Caki2 (cell line): ENCODE measurements at regions not wholly inside any gene's neighbourhood (a gene's known extent, or its start where the extent isn't known, plus 50 kb on each side); places are given as distances from the start of the nearest gene placed in this dataset.
"Not testable (repeated sequence)": the region's sequence is repeated elsewhere in the genome, so short reads cannot be mapped to it uniquely, and the experiment has no call there.

Source experiments
- DNase-seq: peaks from one replicate; pipeline ENCODE4 v3.0.0-alpha.2; 2015; ENCODE audit warnings: low read depth
- in situ Hi-C: cut with HindIII; loops from 2 replicates; pipeline ENCODE4 v1.10.0; 2016; ENCODE audit warnings: low sequenced_read_pairs, low pct_unique_long_range_greater_than_20kb, mixed read lengths

DNA sequence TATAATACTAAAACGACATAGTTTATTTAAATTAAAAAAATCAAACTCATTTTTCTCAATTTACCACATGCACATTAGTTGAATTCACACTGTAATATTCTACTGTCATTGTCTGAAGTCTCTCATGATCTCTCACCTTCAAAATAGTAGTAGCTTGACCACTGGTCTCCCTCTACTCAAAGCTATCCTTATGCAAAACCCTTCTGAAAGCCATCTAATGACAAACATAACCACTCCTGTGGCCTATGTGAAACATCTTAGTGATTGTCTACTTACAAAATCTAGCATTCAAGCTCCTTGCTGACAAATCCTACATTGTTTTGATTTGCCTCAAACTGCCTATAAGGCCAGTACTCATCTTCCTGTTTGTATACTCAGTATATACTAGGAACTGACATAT is 606.0 kb upstream of the GHITM start:
- DNase-seq, result no peak
- in situ Hi-C loops, result no loop called here

- no peak for DNase-seq
- in situ Hi-C loops, result no loop called here
These were observed 602.9 kb upstream of the GHITM start for GRCh38 chr10:83536426-83536825.

DNA sequence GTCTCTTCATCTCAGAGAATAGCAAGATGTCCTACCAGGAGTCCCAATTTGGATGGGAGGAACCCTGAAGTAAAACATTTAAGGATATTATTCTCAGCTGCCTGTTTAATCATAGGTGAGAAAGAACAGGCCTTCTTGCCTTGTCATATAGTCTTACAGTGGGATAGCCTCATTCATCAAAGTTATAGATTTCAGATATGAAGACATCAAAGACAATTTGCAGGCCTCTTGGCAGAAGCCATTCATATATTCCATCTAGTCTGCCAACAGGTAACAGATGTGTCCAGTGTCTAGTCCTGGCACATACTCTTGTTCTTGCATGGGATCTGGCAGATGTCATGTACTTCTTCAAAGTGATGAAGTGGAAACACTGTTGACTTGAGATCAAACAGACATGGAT is 601.3 kb upstream of the GHITM start:
- DNase-seq, result no peak
- in situ Hi-C loops, result no loop called here

GRCh38 chr10:83539528-83540308 is 599.6 kb upstream of the GHITM start:
- peak; percentile 77 for DNase-seq
- in situ Hi-C loops, result no loop called here

DNA sequence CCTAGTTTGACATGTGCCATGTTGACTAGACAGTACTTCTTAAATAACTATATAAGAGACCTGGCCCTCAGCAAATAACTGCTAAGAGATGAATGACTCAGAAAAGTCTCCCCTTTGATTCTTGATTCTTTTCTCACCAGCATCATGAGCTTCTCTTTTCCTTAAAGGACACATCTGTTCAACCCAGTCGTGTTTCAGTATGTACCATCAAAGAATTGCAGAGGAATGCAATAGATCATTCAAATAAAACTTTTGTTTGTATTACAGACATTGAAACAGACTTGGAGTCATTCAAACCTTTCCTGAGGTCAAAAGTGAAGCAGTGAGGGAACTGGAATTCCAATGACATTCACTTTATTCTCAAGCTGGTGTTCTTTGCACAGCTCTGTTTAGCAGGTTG is 598.3 kb upstream of the GHITM start:
- in situ Hi-C loops, result no loop called here
- no peak for DNase-seq

DNA sequence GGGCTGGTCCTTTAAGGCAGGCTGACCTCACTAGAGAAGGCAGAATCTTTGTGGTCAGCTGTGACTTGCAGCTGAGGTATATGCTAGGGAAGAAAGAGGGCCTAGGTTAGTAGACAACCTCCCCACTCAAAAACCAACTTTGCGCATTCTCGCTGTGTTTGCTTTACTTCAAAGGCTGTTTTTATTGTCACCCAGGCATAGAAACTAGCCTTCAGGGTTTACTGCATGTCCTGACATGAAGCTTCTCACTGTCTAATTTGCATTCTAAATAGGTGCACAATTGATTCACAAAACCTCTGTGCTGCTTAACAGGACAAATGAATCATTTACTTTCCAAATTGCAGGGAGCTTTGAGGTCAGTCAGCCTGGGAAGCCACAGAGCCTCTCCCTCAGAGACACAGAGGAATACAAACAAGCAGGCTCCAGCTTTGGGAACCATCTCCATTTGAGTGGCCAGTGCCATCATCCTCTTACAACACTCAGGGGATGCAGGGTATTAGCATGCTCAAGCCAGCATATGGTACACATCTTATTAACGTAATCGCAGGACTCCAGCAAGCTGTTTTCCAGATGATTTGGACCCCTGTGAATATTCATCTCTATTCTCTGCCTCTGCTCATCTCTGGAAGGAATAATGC is 596.4 kb upstream of the GHITM start:
- peak; percentile 89 for DNase-seq
- in situ Hi-C loops, result no loop called here

DNA sequence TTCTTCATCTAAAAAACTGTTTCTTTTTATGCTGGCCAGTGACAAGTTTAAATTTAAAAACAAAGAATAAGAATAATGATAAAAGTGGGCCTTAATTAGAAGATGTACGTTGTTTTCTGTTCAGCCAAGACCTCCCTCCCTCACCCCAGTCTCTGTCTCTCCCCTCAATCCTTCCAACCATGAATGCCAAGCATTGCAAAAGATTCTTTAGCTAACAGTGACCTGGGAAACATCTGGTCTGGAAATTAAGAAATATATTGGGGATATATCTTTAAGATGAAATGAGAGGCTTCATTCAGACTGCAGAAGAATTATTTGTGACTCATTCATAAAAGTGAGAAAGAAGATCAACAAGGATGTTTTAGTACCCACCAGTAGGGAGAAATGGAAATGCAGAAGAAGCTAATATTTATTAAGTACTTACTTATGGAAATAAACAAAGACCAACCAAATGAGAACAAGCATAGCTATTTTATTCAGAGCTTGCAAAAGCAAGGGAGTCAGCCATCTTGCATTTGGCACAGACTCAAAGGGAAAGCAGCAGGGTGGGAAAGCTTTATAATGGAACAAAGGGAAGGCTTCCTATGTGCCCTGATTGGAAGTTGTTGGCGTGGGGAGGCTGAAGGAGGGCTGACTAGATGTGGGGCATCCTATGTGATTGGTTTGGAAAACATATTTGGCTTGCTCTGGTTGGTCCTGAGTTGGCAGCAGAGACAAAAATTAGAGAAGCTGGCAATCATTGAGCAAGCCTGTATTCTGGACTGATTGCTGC is 595.4 kb upstream of the GHITM start:
- in situ Hi-C loops, result no loop called here
- peak; percentile 32 for DNase-seq

GRCh38 chr10:83545901-83546391 is 593.4 kb upstream of the GHITM start:
- peak; percentile 27 for DNase-seq
- in situ Hi-C loops, result no loop called here

- DNase-seq, in situ Hi-C loops: not testable (repeated sequence)
These were observed 588.1 kb upstream of the GHITM start for GRCh38 chr10:83551190-83551589.

DNA sequence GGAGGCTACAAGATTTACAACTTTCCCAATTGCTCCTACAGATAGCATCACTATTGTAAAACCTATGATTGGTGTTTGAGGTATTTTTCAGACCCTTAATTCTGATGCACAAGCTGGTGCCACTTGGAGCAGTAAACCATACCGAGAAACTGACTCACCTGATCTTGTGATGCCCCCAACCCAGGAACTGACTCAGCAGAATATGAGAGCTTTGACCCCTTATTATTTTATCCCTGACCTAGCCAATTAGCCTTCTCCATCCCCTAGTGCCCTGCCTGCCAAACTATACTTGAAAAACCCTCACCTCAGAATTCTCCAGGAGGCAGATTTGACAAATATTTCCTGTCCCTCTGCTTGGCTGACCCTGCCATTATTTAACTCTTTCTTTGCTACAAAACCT is 585.9 kb upstream of the GHITM start:
- peak; percentile 80 for DNase-seq
- in situ Hi-C loops, result no loop called here

DNA sequence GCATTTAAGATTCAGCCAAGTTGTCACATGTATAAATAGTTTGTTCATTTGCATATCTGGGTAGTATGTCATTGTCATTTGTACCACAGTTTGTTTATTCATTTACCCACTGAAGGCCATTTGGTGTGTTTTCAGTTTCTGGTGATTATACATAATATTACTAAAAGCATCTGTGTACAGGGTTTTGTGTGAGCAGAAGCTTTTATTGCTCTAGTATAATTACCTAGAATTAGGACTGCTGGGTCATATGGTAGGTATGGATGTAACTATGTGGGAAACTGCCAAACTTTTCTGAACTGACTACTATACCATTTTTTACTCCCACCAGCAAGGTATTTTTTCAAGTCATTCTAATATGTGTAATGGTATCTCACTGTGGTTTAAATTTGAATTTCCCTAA is 584.0 kb upstream of the GHITM start:
- no peak for DNase-seq
- in situ Hi-C loops, result no loop called here

- DNase-seq, result no peak
- in situ Hi-C loops, result no loop called here
These were observed 576.9 kb upstream of the GHITM start for GRCh38 chr10:83562381-83562780.

DNA sequence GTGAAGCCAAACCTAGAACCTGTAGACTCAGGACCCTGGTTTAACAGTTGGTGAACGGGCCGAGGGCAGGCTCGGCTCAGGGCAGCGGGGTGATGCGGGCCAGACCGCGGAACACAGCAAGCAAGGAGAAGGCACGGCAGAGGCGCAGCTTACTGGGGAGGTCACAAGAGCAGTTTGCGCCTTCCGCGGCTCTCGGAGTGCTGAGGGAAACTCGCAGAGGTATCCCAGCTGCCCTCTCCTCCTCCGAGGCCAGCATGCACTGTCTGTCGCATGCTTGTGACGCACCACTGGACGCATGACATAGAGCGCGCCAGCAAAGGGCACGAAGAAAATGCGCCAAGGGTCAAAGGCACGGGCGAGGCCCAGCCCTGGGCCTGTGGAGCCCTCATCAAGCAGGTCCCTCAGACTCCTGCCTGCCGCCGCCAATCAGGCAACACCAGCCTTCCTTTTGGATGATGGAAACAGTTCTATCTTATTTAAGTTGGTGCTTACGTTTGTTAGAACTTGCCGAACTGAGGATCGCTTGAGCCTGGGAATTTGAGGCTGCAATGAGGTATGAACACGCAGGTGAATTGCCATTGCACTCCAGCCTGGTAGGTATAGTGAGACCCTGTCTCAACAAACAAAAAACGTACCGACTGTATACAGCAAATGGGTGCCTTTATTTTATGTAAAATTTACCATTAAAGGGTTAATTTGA is 574.3 kb upstream of the GHITM start:
- in situ Hi-C loops, result no loop called here
- no peak for DNase-seq

- in situ Hi-C loops, result no loop called here
- no peak for DNase-seq
These were observed 567.3 kb upstream of the GHITM start for GRCh38 chr10:83572036-83572435.

DNA sequence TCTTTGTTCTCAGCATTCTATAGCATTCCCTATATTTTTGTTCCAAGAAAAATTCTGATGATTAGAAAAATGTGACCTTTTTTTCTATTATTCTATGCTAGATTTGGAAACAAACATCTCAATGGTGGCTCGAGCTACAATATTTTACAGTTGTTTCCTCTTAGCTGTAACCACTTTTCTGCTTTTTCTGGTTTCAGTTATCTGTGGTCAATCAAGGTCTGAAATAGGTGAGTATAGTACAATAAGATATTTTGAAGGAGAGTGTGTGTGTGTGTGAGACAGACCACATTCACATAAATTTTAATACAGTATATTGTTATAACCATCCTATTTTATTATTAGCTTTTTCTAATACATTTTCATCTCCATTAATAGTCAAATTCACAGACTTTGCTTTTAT is 564.5 kb upstream of the GHITM start:
- in situ Hi-C loops, result no loop called here

DNA sequence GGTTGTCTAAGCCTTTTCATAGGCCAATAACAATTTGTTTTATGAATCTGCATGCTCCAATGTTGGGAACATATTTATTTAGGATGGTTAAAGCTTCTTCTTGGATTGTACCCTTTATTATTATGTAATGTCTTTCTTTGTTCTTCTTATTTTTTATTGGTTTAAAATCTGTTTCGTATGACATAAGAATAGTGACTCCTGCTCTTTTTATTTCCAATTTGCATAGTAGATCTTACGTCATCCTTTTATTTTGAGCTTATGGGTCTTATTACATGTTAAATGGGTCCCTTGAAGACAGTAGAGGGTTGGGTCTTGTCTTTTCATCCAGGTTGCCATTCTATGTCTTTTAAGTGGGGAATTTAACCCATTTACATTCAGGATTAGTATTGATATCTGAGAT is 561.9 kb upstream of the GHITM start:
- no peak for DNase-seq
- in situ Hi-C loops, result no loop called here

More for the DNA sequence above, 564.5 kb upstream of the GHITM start:
- no peak for DNase-seq

- in situ Hi-C loops, result no loop called here
- no peak for DNase-seq
These were observed 558.8 kb upstream of the GHITM start for GRCh38 chr10:83580373-83581012.

GRCh38 chr10:83582407-83583095 is 556.8 kb upstream of the GHITM start:
- in situ Hi-C loops, result no loop called here
- no peak for DNase-seq
